ENCODE measurements at regions not wholly inside any gene's neighbourhood (a gene's known extent, or its start where the extent isn't known, plus 50 kb on each side); places are given as distances from the start of the nearest gene placed in this dataset.

- TF ChIP-seq RAD21 (conservative IDR thresholded peaks at IDR 0.05 in 1 of 2, IDR thresholded peaks at IDR 0.05 in 1 of 2) (no peak), TP53 (CRISPR knock-in tag; IDR thresholded peaks at IDR 0.05) (no peak), HEYL (CRISPR knock-in tag; IDR thresholded peaks at IDR 0.05) (no peak), ZFP36 (IDR thresholded peaks at IDR 0.05; ENCODE audit: borderline replicate concordance, partially characterized antibody) (no peak), RNF2 (IDR thresholded peaks at IDR 0.05; ENCODE audit: borderline replicate concordance, low read depth) (no peak), KDM1A (IDR thresholded peaks at IDR 0.05; ENCODE audit: low read depth) (no peak), FOSB (CRISPR knock-in tag; IDR thresholded peaks at IDR 0.05) (no peak), ZNF302 (CRISPR knock-in tag; IDR thresholded peaks at IDR 0.05) (no peak), HDAC2 (IDR thresholded peaks at IDR 0.05) (no peak), JUN (IDR thresholded peaks at IDR 0.05) (no peak), NPAS2 (CRISPR knock-in tag; IDR thresholded peaks at IDR 0.05; ENCODE audit: borderline replicate concordance) (no peak), PBX3 (IDR thresholded peaks at IDR 0.05) (no peak), REST (IDR thresholded peaks at IDR 0.05) (no peak), BCL3 (IDR thresholded peaks at IDR 0.05) (no peak), EHF (CRISPR knock-in tag; IDR thresholded peaks at IDR 0.05) (no peak), KDM5A (IDR thresholded peaks at IDR 0.05) (no peak), CHD2 (IDR thresholded peaks at IDR 0.05; ENCODE audit: low read length, partially characterized antibody) (no peak), HOXB13 (CRISPR knock-in tag; IDR thresholded peaks at IDR 0.05; ENCODE audit: low read depth) (no peak), BHLHE40 (IDR thresholded peaks at IDR 0.05; ENCODE audit: low read depth, low read length) (no peak)
- peaks cover 36% of the 10 kb centered on the region; the same call in 2 of the 3 replicates for H3K4me1 ChIP-seq
- WGBS (ENCODE audit: missing lambda C conversion rate): 85% methylated on average over 3 of the region's 3 CpGs
- H3K4me3 ChIP-seq: no peak overlapping the region
- POLR2A ChIA-PET: no interaction called here
- H3K27ac ChIP-seq: 0 out of 6 replicates have a peak overlapping the region, but pooled peaks of 1 of the 2 experiments have one; percentile 3
- FAIRE-seq: no peak
- H3K4me2 ChIP-seq: peak overlapping the region; percentile 38
- no peak for ATAC-seq
- H3K9me3 ChIP-seq: peaks cover 9% of the 10 kb centered on the region; the same call in 1 of the 3 replicates
- CTCF ChIA-PET: interaction anchor here (1.4 to 1.9 kb wide), 3 partner anchors 15 to 42 kb away, joined by 3 to 8 read pairs (median 4); no protein-coding TSS in a partner anchor
- DNase-seq (ENCODE audit: low read depth in 1 of 2, low spot score in 1 of 2): no peak
Measured at GRCh38 chr7:28346676-28347363, 65.5 kb upstream of the CREB5 start.

Measured in A549 (cell line).